ENCODE measurements at regions not wholly inside any gene's neighbourhood (a gene's known extent, or its start where the extent isn't known, plus 50 kb on each side); places are given as distances from the start of the nearest gene placed in this dataset.

GRCh38 chr11:81916451-81916850 lies 817.2 kb downstream of the FAM181B start:
- no peak overlapping the region for H3K27ac ChIP-seq (ENCODE audit: low read depth, low read length)
- no peaks in the 10 kb centered on the region for H3K36me3 ChIP-seq (ENCODE audit: control insufficient read depth, low read length)
- H3K4me3 ChIP-seq (ENCODE audit: low read length) = no peak overlapping the region
- H3K9me3 ChIP-seq (ENCODE audit: control insufficient read depth, insufficient read depth, low read length) = no peaks in the 10 kb centered on the region
- H3K27me3 ChIP-seq (ENCODE audit: control insufficient read depth, low read length) = no peaks in the 10 kb centered on the region
- H4K20me1 ChIP-seq (ENCODE audit: control insufficient read depth, insufficient read depth, low read depth, low read length) = no peaks in the 10 kb centered on the region
- H3K9me2 ChIP-seq (replicated peaks; ENCODE audit: control insufficient read depth, low read length) = no peaks in the 10 kb centered on the region
- no peaks in the 10 kb centered on the region for H3K79me2 ChIP-seq (ENCODE audit: control insufficient read depth, low read length)
- no peaks in the 10 kb centered on the region for H3F3A ChIP-seq (ENCODE audit: control insufficient read depth, insufficient read depth)
- H3K4me2 ChIP-seq (ENCODE audit: low read length) = no peak overlapping the region
- H3K4me1 ChIP-seq (ENCODE audit: control insufficient read depth, low read length) = no peaks in the 10 kb centered on the region
- TF ChIP-seq EZH2phosphoT487 (IDR thresholded peaks at IDR 0.05; ENCODE audit: borderline replicate concordance, low read length) = no peak
- no peak for TF ChIP-seq CTCF (IDR thresholded peaks at IDR 0.05; ENCODE audit: low read depth, low read length, poor library complexity, severe bottlenecking)

GRCh38 chr11:81915045-81915444 lies 818.6 kb downstream of the FAM181B start:
- H3K9me3 ChIP-seq (ENCODE audit: control insufficient read depth, insufficient read depth, low read length) = no peaks in the 10 kb centered on the region
- TF ChIP-seq CTCF (IDR thresholded peaks at IDR 0.05; ENCODE audit: low read depth, low read length, poor library complexity, severe bottlenecking) (no peak), EZH2phosphoT487 (IDR thresholded peaks at IDR 0.05; ENCODE audit: borderline replicate concordance, low read length) (no peak)
- H3K27ac ChIP-seq (ENCODE audit: low read depth, low read length) = no peak overlapping the region
- H3K4me2 ChIP-seq (ENCODE audit: low read length) = no peak overlapping the region
- no peaks in the 10 kb centered on the region for H4K20me1 ChIP-seq (ENCODE audit: control insufficient read depth, insufficient read depth, low read depth, low read length)
- H3K4me1 ChIP-seq (ENCODE audit: control insufficient read depth, low read length) = no peaks in the 10 kb centered on the region
- no peaks in the 10 kb centered on the region for H3K36me3 ChIP-seq (ENCODE audit: control insufficient read depth, low read length)
- no peaks in the 10 kb centered on the region for H3F3A ChIP-seq (ENCODE audit: control insufficient read depth, insufficient read depth)
- H3K79me2 ChIP-seq (ENCODE audit: control insufficient read depth, low read length) = no peaks in the 10 kb centered on the region
- no peak overlapping the region for H3K4me3 ChIP-seq (ENCODE audit: low read length)
- H3K27me3 ChIP-seq (ENCODE audit: control insufficient read depth, low read length) = no peaks in the 10 kb centered on the region
- H3K9me2 ChIP-seq (replicated peaks; ENCODE audit: control insufficient read depth, low read length) = no peaks in the 10 kb centered on the region

- no peak overlapping the region for H3K4me2 ChIP-seq (ENCODE audit: low read length)
- H3K27me3 ChIP-seq (ENCODE audit: control insufficient read depth, low read length) = no peaks in the 10 kb centered on the region
- H3K9me2 ChIP-seq (replicated peaks; ENCODE audit: control insufficient read depth, low read length) = no peaks in the 10 kb centered on the region
- no peaks in the 10 kb centered on the region for H3F3A ChIP-seq (ENCODE audit: control insufficient read depth, insufficient read depth)
- no peaks in the 10 kb centered on the region for H3K4me1 ChIP-seq (ENCODE audit: control insufficient read depth, low read length)
- H3K9me3 ChIP-seq (ENCODE audit: control insufficient read depth, insufficient read depth, low read length) = no peaks in the 10 kb centered on the region
- no peaks in the 10 kb centered on the region for H3K79me2 ChIP-seq (ENCODE audit: control insufficient read depth, low read length)
- no peak overlapping the region for H3K27ac ChIP-seq (ENCODE audit: low read depth, low read length)
- no peak for TF ChIP-seq CTCF (IDR thresholded peaks at IDR 0.05; ENCODE audit: low read depth, low read length, poor library complexity, severe bottlenecking)
- TF ChIP-seq EZH2phosphoT487 (IDR thresholded peaks at IDR 0.05; ENCODE audit: borderline replicate concordance, low read length) = no peak
- no peak overlapping the region for H3K4me3 ChIP-seq (ENCODE audit: low read length)
- H4K20me1 ChIP-seq (ENCODE audit: control insufficient read depth, insufficient read depth, low read depth, low read length) = no peaks in the 10 kb centered on the region
- H3K36me3 ChIP-seq (ENCODE audit: control insufficient read depth, low read length) = no peaks in the 10 kb centered on the region
Observed at GRCh38 chr11:81913793-81914192, 819.9 kb downstream of the FAM181B start.

GRCh38 chr11:81907996-81908395 lies 825.7 kb downstream of the FAM181B start:
- Histone ChIP-seq H3K27me3 (ENCODE audit: control insufficient read depth, low read length) (no peaks in the 10 kb centered on the region), H3K79me2 (ENCODE audit: control insufficient read depth, low read length) (no peaks in the 10 kb centered on the region), H3K27ac (ENCODE audit: low read depth, low read length) (no peak overlapping the region), H3K9me2 (replicated peaks; ENCODE audit: control insufficient read depth, low read length) (no peaks in the 10 kb centered on the region), H3K9me3 (ENCODE audit: control insufficient read depth, insufficient read depth, low read length) (no peaks in the 10 kb centered on the region), H4K20me1 (ENCODE audit: control insufficient read depth, insufficient read depth, low read depth, low read length) (no peaks in the 10 kb centered on the region), H3K4me1 (ENCODE audit: control insufficient read depth, low read length) (no peaks in the 10 kb centered on the region), H3K4me3 (ENCODE audit: low read length) (no peak overlapping the region), H3F3A (ENCODE audit: control insufficient read depth, insufficient read depth) (no peaks in the 10 kb centered on the region), H3K4me2 (ENCODE audit: low read length) (no peak overlapping the region), H3K36me3 (ENCODE audit: control insufficient read depth, low read length) (no peaks in the 10 kb centered on the region)
- TF ChIP-seq CTCF (IDR thresholded peaks at IDR 0.05; ENCODE audit: low read depth, low read length, poor library complexity, severe bottlenecking) (no peak), EZH2phosphoT487 (IDR thresholded peaks at IDR 0.05; ENCODE audit: borderline replicate concordance, low read length) (no peak)
